MM.1S (cell line): ENCODE measurements at regions not wholly inside any gene's neighbourhood (a gene's known extent, or its start where the extent isn't known, plus 50 kb on each side); places are given as distances from the start of the nearest gene placed in this dataset.

Experiments used
- EZH2phosphoT487 ChIP-seq: fragments of 300-600 bp; sonication (generic); IDR thresholded peaks from 2 replicates; pipeline ENCODE4 v1.6.1; 2018; ENCODE audit warnings: antibody characterized with exemption, low read length
- TF ChIP-seq, protein P1 (sequence below): fragments of 300-600 bp; sonication (generic); IDR thresholded peaks from 2 replicates; pipeline ENCODE4 v1.5.1; 2016; ENCODE audit warnings: antibody characterized with exemption, low read length, mixed read lengths

DNA sequence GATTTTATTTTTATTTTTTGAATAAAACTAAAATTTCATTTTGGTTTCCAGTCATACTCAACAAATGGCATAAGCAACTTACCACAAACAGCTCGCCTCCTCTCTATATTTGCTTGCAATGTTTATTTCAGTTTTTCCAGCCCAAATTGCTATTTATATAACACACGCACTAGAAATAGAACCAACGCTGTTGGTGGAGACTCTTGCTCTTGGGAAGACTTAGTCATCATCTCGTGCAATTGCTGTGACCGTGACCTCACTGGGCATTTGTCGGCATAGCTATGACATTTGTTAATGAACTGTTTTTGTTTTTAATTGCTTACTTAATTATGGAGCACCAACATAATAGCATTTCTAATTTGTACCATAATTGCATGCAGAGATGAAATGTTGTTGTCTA lies 153.1 kb upstream of the OTX2 start:
- TF ChIP-seq, protein P1, sequence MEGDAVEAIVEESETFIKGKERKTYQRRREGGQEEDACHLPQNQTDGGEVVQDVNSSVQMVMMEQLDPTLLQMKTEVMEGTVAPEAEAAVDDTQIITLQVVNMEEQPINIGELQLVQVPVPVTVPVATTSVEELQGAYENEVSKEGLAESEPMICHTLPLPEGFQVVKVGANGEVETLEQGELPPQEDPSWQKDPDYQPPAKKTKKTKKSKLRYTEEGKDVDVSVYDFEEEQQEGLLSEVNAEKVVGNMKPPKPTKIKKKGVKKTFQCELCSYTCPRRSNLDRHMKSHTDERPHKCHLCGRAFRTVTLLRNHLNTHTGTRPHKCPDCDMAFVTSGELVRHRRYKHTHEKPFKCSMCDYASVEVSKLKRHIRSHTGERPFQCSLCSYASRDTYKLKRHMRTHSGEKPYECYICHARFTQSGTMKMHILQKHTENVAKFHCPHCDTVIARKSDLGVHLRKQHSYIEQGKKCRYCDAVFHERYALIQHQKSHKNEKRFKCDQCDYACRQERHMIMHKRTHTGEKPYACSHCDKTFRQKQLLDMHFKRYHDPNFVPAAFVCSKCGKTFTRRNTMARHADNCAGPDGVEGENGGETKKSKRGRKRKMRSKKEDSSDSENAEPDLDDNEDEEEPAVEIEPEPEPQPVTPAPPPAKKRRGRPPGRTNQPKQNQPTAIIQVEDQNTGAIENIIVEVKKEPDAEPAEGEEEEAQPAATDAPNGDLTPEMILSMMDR, result no peak
- no peak for TF ChIP-seq EZH2phosphoT487
